ENCODE measurements at regions not wholly inside any gene's neighbourhood (a gene's known extent, or its start where the extent isn't known, plus 50 kb on each side); places are given as distances from the start of the nearest gene placed in this dataset.

DNA sequence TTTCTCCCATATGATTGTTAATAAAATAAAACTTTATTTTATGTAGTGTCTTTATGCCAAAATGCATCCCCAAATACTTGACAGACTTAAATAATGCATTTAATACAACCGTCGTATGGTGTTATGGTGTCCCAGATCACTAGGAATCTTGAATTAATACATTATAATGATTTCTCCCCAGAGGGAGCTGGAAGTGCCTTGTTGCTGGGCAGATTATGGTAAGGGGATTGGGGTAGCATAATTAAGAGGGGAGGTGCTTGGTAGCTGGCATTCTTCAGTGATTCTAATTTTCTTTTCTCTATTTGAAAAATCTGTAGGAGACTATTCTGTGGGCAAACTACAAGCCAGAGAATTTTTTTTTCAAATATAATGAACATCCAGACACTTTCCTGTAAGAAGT lies 1043.7 kb downstream of the ADGRL2 start:
- TF ChIP-seq, protein P1, sequence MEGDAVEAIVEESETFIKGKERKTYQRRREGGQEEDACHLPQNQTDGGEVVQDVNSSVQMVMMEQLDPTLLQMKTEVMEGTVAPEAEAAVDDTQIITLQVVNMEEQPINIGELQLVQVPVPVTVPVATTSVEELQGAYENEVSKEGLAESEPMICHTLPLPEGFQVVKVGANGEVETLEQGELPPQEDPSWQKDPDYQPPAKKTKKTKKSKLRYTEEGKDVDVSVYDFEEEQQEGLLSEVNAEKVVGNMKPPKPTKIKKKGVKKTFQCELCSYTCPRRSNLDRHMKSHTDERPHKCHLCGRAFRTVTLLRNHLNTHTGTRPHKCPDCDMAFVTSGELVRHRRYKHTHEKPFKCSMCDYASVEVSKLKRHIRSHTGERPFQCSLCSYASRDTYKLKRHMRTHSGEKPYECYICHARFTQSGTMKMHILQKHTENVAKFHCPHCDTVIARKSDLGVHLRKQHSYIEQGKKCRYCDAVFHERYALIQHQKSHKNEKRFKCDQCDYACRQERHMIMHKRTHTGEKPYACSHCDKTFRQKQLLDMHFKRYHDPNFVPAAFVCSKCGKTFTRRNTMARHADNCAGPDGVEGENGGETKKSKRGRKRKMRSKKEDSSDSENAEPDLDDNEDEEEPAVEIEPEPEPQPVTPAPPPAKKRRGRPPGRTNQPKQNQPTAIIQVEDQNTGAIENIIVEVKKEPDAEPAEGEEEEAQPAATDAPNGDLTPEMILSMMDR (IDR thresholded peaks at IDR 0.05), result no peak
- TF ChIP-seq POLR2A (IDR thresholded peaks at IDR 0.05), result no peak

Measured in right lobe of liver (tissue), 4 donors.